Transverse colon (tissue), 4 donors: ENCODE measurements at regions not wholly inside any gene's neighbourhood (a gene's known extent, or its start where the extent isn't known, plus 50 kb on each side); places are given as distances from the start of the nearest gene placed in this dataset.

Source experiments
- CTCF ChIP-seq, 5 experiments: fragments of 200-600 bp in 3 of 5; fragments of 450-650 bp in 2 of 5; sonication (generic) in 3 of 5; IDR thresholded peaks; 1 replicate in 2 of 5; 2 replicates in 3 of 5; pipeline ENCODE4 v1.5.1; 2016 to 2017; ENCODE audit warnings: antibody characterized with exemption in 5 of 5, inconsistent platforms in 3 of 5, mild to moderate bottlenecking in 2 of 5, moderate library complexity in 1 of 5
- EP300 ChIP-seq: sonication (generic); formaldehyde crosslinking; IDR thresholded peaks from one replicate; pipeline ENCODE4 v1.6.1; 2017; ENCODE audit warnings: antibody characterized with exemption, low read depth
- POLR2A ChIP-seq: fragments of 450-650 bp; IDR thresholded peaks from one replicate; pipeline ENCODE4 v1.6.1; 2016; ENCODE audit warnings: antibody characterized with exemption, mild to moderate bottlenecking, moderate library complexity
- POLR2AphosphoS5 ChIP-seq, 3 donors: sonication (generic); formaldehyde crosslinking; IDR thresholded peaks; one replicate each; pipeline ENCODE4 v1.6.1; 2016; ENCODE audit warnings: antibody characterized with exemption in 3 of 3

- TF ChIP-seq EP300 (no peak), CTCF (IDR thresholded peaks at IDR 0.05) (no peak), POLR2A (no peak), POLR2AphosphoS5 (IDR thresholded peaks at IDR 0.05) (no peak)
These were observed 351.7 kb upstream of the KYNU start for GRCh38 chr2:142525720-142526119.
